Panc1 (cell line): ENCODE measurements at regions not wholly inside any gene's neighbourhood (a gene's known extent, or its start where the extent isn't known, plus 50 kb on each side); places are given as distances from the start of the nearest gene placed in this dataset.

ENCODE experiments used
- CTCF ChIP-seq: fragments of 450-650 bp; IDR thresholded peaks from 2 replicates; pipeline ENCODE4 v1.5.1; 2017; ENCODE audit warnings: mild to moderate bottlenecking
- SIN3A ChIP-seq: IDR thresholded peaks from 2 replicates; pipeline ENCODE4 v1.6.1; 2012; ENCODE audit warnings: low read depth, mild to moderate bottlenecking, low read length, moderate library complexity, borderline replicate concordance; ENCODE audit not compliant: insufficient read depth

GRCh38 chr2:239559417-239560261, 158.8 kb upstream of the HDAC4 start:
- TF ChIP-seq SIN3A (no peak), CTCF (no peak)
